HepG2 (cell line): ENCODE measurements at regions not wholly inside any gene's neighbourhood (a gene's known extent, or its start where the extent isn't known, plus 50 kb on each side); places are given as distances from the start of the nearest gene placed in this dataset.

Experiments used
- DRAP1 ChIP-seq: IDR thresholded peaks from 2 replicates; pipeline ENCODE4 v1.6.1; 2016; ENCODE audit warnings: missing genetic modification reagents, missing compliant biosample characterization
- KIAA2018 ChIP-seq: sonication (generic); formaldehyde crosslinking; IDR thresholded peaks from 2 replicates; pipeline ENCODE4 v1.5.0; 2020; ENCODE audit warnings: mild to moderate bottlenecking, missing genetic modification reagents, borderline replicate concordance
- NFRKB ChIP-seq: fragments of 450-650 bp; IDR thresholded peaks from 2 replicates; pipeline ENCODE4 v1.6.1; 2017
- POLR2AphosphoS5 ChIP-seq: IDR thresholded peaks from 2 replicates; pipeline ENCODE4 v1.6.1; 2012; ENCODE audit warnings: low read depth, low read length
- ZNF639 ChIP-seq: conservative IDR thresholded peaks from 2 replicates; pipeline ENCODE4 v1.6.1; 2018; ENCODE audit warnings: missing genetic modification reagents
- TF ChIP-seq, protein P1 (sequence below): sonication (generic); formaldehyde crosslinking; conservative IDR thresholded peaks from 2 replicates; pipeline ENCODE4 v1.8.0; 2022; ENCODE audit warnings: mild to moderate bottlenecking, moderate library complexity, missing genetic modification reagents

DNA sequence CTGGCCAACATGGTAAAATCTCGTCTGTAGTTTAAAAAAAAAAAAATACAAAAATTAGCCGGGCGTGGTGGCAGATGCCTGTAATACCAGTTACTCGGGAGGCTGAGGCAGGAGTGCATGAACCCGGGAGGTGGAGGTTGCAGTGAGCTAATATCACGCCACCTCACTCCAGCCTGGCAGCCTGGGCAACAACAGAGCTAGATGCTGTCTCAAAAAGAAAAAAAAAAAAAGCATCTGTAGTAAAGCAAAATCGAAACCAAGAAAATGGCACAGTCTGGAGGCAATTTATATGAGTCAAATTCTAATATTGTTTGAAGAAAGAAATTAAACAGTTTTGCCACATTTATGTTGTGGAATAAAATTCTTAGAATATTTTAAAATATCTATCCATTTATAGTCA lies 365.0 kb upstream of the CHORDC1 start (continued):
- TF ChIP-seq KIAA2018 (CRISPR knock-in tag) (no peak), NFRKB (no peak), ZNF639 (CRISPR knock-in tag) (no peak), DRAP1 (CRISPR knock-in tag) (no peak), POLR2AphosphoS5 (no peak)
- TF ChIP-seq, protein P1, sequence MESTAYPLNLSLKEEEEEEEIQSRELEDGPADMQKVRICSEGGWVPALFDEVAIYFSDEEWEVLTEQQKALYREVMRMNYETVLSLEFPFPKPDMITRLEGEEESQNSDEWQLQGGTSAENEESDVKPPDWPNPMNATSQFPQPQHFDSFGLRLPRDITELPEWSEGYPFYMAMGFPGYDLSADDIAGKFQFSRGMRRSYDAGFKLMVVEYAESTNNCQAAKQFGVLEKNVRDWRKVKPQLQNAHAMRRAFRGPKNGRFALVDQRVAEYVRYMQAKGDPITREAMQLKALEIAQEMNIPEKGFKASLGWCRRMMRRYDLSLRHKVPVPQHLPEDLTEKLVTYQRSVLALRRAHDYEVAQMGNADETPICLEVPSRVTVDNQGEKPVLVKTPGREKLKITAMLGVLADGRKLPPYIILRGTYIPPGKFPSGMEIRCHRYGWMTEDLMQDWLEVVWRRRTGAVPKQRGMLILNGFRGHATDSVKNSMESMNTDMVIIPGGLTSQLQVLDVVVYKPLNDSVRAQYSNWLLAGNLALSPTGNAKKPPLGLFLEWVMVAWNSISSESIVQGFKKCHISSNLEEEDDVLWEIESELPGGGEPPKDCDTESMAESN (CRISPR knock-in tag) = no peak
- TF ChIP-seq, all 625 proteins: peak for 0
